ENCODE measurements at regions not wholly inside any gene's neighbourhood (a gene's known extent, or its start where the extent isn't known, plus 50 kb on each side); places are given as distances from the start of the nearest gene placed in this dataset.

- TF ChIP-seq SPI1 (IDR thresholded peaks at IDR 0.05; ENCODE audit: borderline replicate concordance, low read depth) (no peak), REST (IDR thresholded peaks at IDR 0.05; ENCODE audit: insufficient replicate concordance, low read depth) (no peak), GABPA (IDR thresholded peaks at IDR 0.05; ENCODE audit: low read depth) (no peak), CTCF (IDR thresholded peaks at IDR 0.05; ENCODE audit: insufficient read depth, low read length) (no peak), POLR2AphosphoS5 (IDR thresholded peaks at IDR 0.05; ENCODE audit: low read depth) (no peak)
- no peak for DNase-seq (ENCODE audit: low read depth in 1 of 2, low spot score in 1 of 2)
- Histone ChIP-seq H3K4me3 (replicated peaks; ENCODE audit: insufficient read depth, low read length) (no peak overlapping the region), H3K27ac (replicated peaks) (no peak overlapping the region), H3K27me3 (ENCODE audit: insufficient read depth, poor library complexity, severe bottlenecking) (no peaks in the 10 kb centered on the region)
Measured at GRCh38 chr16:72291121-72291520, 119.2 kb upstream of the PMFBP1 start.

- Histone ChIP-seq H3K27ac (replicated peaks) (no peak overlapping the region), H3K4me3 (replicated peaks; ENCODE audit: insufficient read depth, low read length) (no peak overlapping the region), H3K27me3 (ENCODE audit: insufficient read depth, poor library complexity, severe bottlenecking) (no peaks in the 10 kb centered on the region)
- TF ChIP-seq CTCF (IDR thresholded peaks at IDR 0.05; ENCODE audit: insufficient read depth, low read length), result no peak
- no peak for TF ChIP-seq REST (IDR thresholded peaks at IDR 0.05; ENCODE audit: insufficient replicate concordance, low read depth)
- no peak for TF ChIP-seq POLR2AphosphoS5 (IDR thresholded peaks at IDR 0.05; ENCODE audit: low read depth)
- TF ChIP-seq SPI1 (IDR thresholded peaks at IDR 0.05; ENCODE audit: borderline replicate concordance, low read depth), result no peak
- TF ChIP-seq GABPA (IDR thresholded peaks at IDR 0.05; ENCODE audit: low read depth), result no peak
- DNase-seq (ENCODE audit: low read depth in 1 of 2, low spot score in 1 of 2), result no peak
Measured at GRCh38 chr16:72287649-72288048, 115.7 kb upstream of the PMFBP1 start.

- Histone ChIP-seq H3K4me3 (replicated peaks; ENCODE audit: insufficient read depth, low read length) (no peak overlapping the region), H3K27ac (replicated peaks) (no peak overlapping the region), H3K27me3 (ENCODE audit: insufficient read depth, poor library complexity, severe bottlenecking) (no peaks in the 10 kb centered on the region)
- DNase-seq (ENCODE audit: low read depth in 1 of 2, low spot score in 1 of 2), result no peak
- TF ChIP-seq GABPA (IDR thresholded peaks at IDR 0.05; ENCODE audit: low read depth) (no peak), SPI1 (IDR thresholded peaks at IDR 0.05; ENCODE audit: borderline replicate concordance, low read depth) (no peak), POLR2AphosphoS5 (IDR thresholded peaks at IDR 0.05; ENCODE audit: low read depth) (no peak)
Measured at GRCh38 chr16:72286936-72287620, 115.1 kb upstream of the PMFBP1 start.

GRCh38 chr16:72285728-72286127 is 113.8 kb upstream of the PMFBP1 start:
- DNase-seq (ENCODE audit: low read depth in 1 of 2, low spot score in 1 of 2), result no peak
- TF ChIP-seq SPI1 (IDR thresholded peaks at IDR 0.05; ENCODE audit: borderline replicate concordance, low read depth) (no peak), CTCF (IDR thresholded peaks at IDR 0.05; ENCODE audit: insufficient read depth, low read length) (no peak), REST (IDR thresholded peaks at IDR 0.05; ENCODE audit: insufficient replicate concordance, low read depth) (no peak), GABPA (IDR thresholded peaks at IDR 0.05; ENCODE audit: low read depth) (no peak), POLR2AphosphoS5 (IDR thresholded peaks at IDR 0.05; ENCODE audit: low read depth) (no peak)

More at GRCh38 chr16:72285728-72286127, 113.8 kb upstream of the PMFBP1 start:
- no peaks in the 10 kb centered on the region for H3K27me3 ChIP-seq (ENCODE audit: insufficient read depth, poor library complexity, severe bottlenecking)
- no peak overlapping the region for H3K4me3 ChIP-seq (replicated peaks; ENCODE audit: insufficient read depth, low read length)
- no peak overlapping the region for H3K27ac ChIP-seq (replicated peaks)

Data from HL-60 (cell line).